GM23338 (cell line): ENCODE measurements at regions not wholly inside any gene's neighbourhood (a gene's known extent, or its start where the extent isn't known, plus 50 kb on each side); places are given as distances from the start of the nearest gene placed in this dataset.

Experiments used
- ATAC-seq: fragments of 200-7000 bp; cut with Tn5 transposase; 3 replicates; pipeline ENCODE4 v1.9.1; 2020
- DNase-seq: peaks from one replicate; pipeline ENCODE4 v3.0.0-alpha.2; 2015; ENCODE audit warnings: low spot score
- H2AFZ ChIP-seq: fragments of 200-600 bp; sonication (generic); 2 replicates; pipeline ENCODE4 v1.8.0; 2016; ENCODE audit warnings: antibody characterized with exemption, mild to moderate bottlenecking, moderate library complexity
- H3F3A ChIP-seq: fragments of 200-600 bp; sonication (generic); replicated peaks from 2 replicates; pipeline ENCODE4 v1.8.0; 2017; ENCODE audit warnings: antibody characterized with exemption, mixed run types, low read depth
- H3K27ac ChIP-seq: fragments of 200-600 bp; sonication (generic); 2 replicates; pipeline ENCODE4 v1.6.1; 2016; ENCODE audit warnings: low read depth
- H3K27me3 ChIP-seq: fragments of 200-600 bp; sonication (generic); 2 replicates; pipeline ENCODE4 v1.8.0; 2016; ENCODE audit warnings: mild to moderate bottlenecking, mixed run types, moderate library complexity; ENCODE audit not compliant: insufficient read depth
- H3K36me3 ChIP-seq: fragments of 200-600 bp; sonication (generic); 2 replicates; pipeline ENCODE4 v1.8.0; 2016; ENCODE audit warnings: mild to moderate bottlenecking; ENCODE audit not compliant: insufficient read depth
- H3K4me1 ChIP-seq: fragments of 200-600 bp; sonication (generic); 2 replicates; pipeline ENCODE4 v1.8.0; 2016; ENCODE audit warnings: mild to moderate bottlenecking, moderate library complexity; ENCODE audit not compliant: insufficient read depth
- H3K4me2 ChIP-seq: fragments of 200-600 bp; sonication (generic); 2 replicates; pipeline ENCODE4 v1.7.1; 2017; ENCODE audit warnings: mixed run types
- H3K4me3 ChIP-seq: fragments of 200-600 bp; sonication (generic); 2 replicates; pipeline ENCODE4 v1.6.1; 2016; ENCODE audit warnings: mixed run types
- H3K79me2 ChIP-seq: fragments of 200-600 bp; sonication (generic); replicated peaks from 2 replicates; pipeline ENCODE4 v1.8.0; 2017; ENCODE audit warnings: mild to moderate bottlenecking; ENCODE audit not compliant: insufficient read depth
- H3K9me2 ChIP-seq: fragments of 200-600 bp; sonication (generic); 2 replicates; pipeline ENCODE4 v1.8.0; 2017; ENCODE audit not compliant: insufficient read depth
- H4K20me1 ChIP-seq: fragments of 200-600 bp; sonication (generic); replicated peaks from 2 replicates; pipeline ENCODE4 v1.8.0; 2017; ENCODE audit warnings: mild to moderate bottlenecking; ENCODE audit not compliant: insufficient read depth
- H3K27ac Mint-ChIP-seq: 2 replicates; pipeline ENCODE4 v1.8.0; 2020; ENCODE audit warnings: inconsistent platforms, mild to moderate bottlenecking, moderate library complexity, mixed read lengths
- H3K27me3 Mint-ChIP-seq: 3 replicates; pipeline ENCODE4 v1.8.0; 2022; ENCODE audit warnings: low read depth, mild to moderate bottlenecking, moderate library complexity, mixed read lengths, inconsistent platforms; ENCODE audit not compliant: insufficient read depth, poor library complexity
- H3K36me3 Mint-ChIP-seq: 3 replicates; pipeline ENCODE4 v1.8.0; 2021; ENCODE audit warnings: low read depth, mild to moderate bottlenecking, inconsistent platforms, moderate library complexity, mixed read lengths
- H3K4me1 Mint-ChIP-seq: 3 replicates; pipeline ENCODE4 v1.8.0; 2020; ENCODE audit warnings: mild to moderate bottlenecking, inconsistent platforms, mixed read lengths
- H3K4me3 Mint-ChIP-seq: 3 replicates; pipeline ENCODE4 v1.8.0; 2021; ENCODE audit warnings: moderate library complexity, mild to moderate bottlenecking, inconsistent platforms, mixed read lengths
- H3K9me3 Mint-ChIP-seq: 3 replicates; pipeline ENCODE4 v1.8.0; 2020; ENCODE audit warnings: moderate library complexity, mild to moderate bottlenecking, inconsistent platforms, mixed read lengths
- CREB1 ChIP-seq: fragments of 250-450 bp; sonication (Bioruptor Pico); IDR thresholded peaks from 2 replicates; pipeline ENCODE4 v1.5.0; 2020; ENCODE audit warnings: low read depth, mild to moderate bottlenecking, moderate library complexity
- CTCF ChIP-seq, 2 experiments: fragments of 200-600 bp in 1 of 2; sonication (generic) in 1 of 2; conservative IDR thresholded peaks; 2 replicates each; pipeline versions ENCODE4 v1.5.1 to v1.6.1; 2016 to 2017; ENCODE audit warnings: antibody characterized with exemption in 2 of 2, low read depth in 2 of 2, mild to moderate bottlenecking in 2 of 2, moderate library complexity in 1 of 2
- ETS1 ChIP-seq: IDR thresholded peaks from 2 replicates; pipeline ENCODE4 v1.6.1; 2016; ENCODE audit warnings: antibody characterized with exemption
- EZH2 ChIP-seq: fragments of 200-600 bp; sonication (generic); IDR thresholded peaks from one replicate; pipeline ENCODE4 v1.8.0; 2017; ENCODE audit warnings: antibody characterized with exemption, mild to moderate bottlenecking, low read depth; ENCODE audit not compliant: unreplicated experiment
- NANOG ChIP-seq: IDR thresholded peaks from 2 replicates; pipeline ENCODE4 v1.6.1; 2016; ENCODE audit warnings: antibody characterized with exemption, borderline replicate concordance
- REST ChIP-seq: IDR thresholded peaks from one replicate; pipeline ENCODE4 v1.6.1; 2018; ENCODE audit warnings: antibody characterized with exemption; ENCODE audit not compliant: unreplicated experiment
- ZNF114 ChIP-seq: fragments of 250-450 bp; sonication (Bioruptor Pico); IDR thresholded peaks from 2 replicates; pipeline ENCODE4 v1.5.0; 2020; ENCODE audit warnings: mild to moderate bottlenecking, moderate library complexity
- ZNF331 ChIP-seq: fragments of 250-450 bp; sonication (Bioruptor Pico); IDR thresholded peaks from 2 replicates; pipeline ENCODE4 v1.5.0; 2020; ENCODE audit warnings: low read depth, mild to moderate bottlenecking, moderate library complexity

- TF ChIP-seq CTCF (conservative IDR thresholded peaks at IDR 0.05; ENCODE audit: low read depth in 2 of 2) (no peak), REST (no peak), CREB1 (CRISPR knock-in tag) (no peak), EZH2 (no peak), ZNF114 (CRISPR knock-in tag) (no peak)
Measured at GRCh38 chr7:10284001-10284400, 689.7 kb upstream of the PHF14 start (continued).

GRCh38 chr7:10299384-10299783 lies 674.3 kb upstream of the PHF14 start:
- Histone ChIP-seq H3K27me3 (no peaks in the 10 kb centered on the region), H3K4me3 (no peak overlapping the region), H4K20me1 (no peaks in the 10 kb centered on the region), H3K4me2 (no peak overlapping the region), H3K27ac (no peak overlapping the region), H3K4me1 (peaks cover 10% of the 10 kb centered on the region; the same call in 1 of the 2 replicates), H3K36me3 (no peaks in the 10 kb centered on the region), H2AFZ (no peak overlapping the region), H3K79me2 (no peaks in the 10 kb centered on the region), H3K9me2 (no peaks in the 10 kb centered on the region), H3F3A (no peaks in the 10 kb centered on the region)
- no peaks in the 10 kb centered on the region for H3K9me3 Mint-ChIP-seq
- no peak overlapping the region for H3K4me3 Mint-ChIP-seq
- H3K36me3 Mint-ChIP-seq: no peaks in the 10 kb centered on the region
- no peak overlapping the region for H3K27ac Mint-ChIP-seq
- DNase-seq (no peak), ATAC-seq (no peak)
- H3K27me3 Mint-ChIP-seq: no peaks in the 10 kb centered on the region
- H3K4me1 Mint-ChIP-seq: peaks cover 8% of the 10 kb centered on the region
- TF ChIP-seq ZNF114 (CRISPR knock-in tag) (no peak), ETS1 (no peak), REST (no peak), ZNF331 (CRISPR knock-in tag) (no peak), EZH2 (no peak), NANOG (no peak)
